A549 (cell line): ENCODE measurements at regions not wholly inside any gene's neighbourhood (a gene's known extent, or its start where the extent isn't known, plus 50 kb on each side); places are given as distances from the start of the nearest gene placed in this dataset.

Experiments used
- ATAC-seq, 2 experiments: fragments of 200-7000 bp in 1 of 2; fragments of >200 bp in 1 of 2; cut with Nextera tagmentation in 1 of 2; cut with Tn5 transposase in 1 of 2; 3 replicates each; pipeline versions ENCODE4 v1.8.0 to v1.9.1; 2018 to 2020; ENCODE audit warnings: mild to moderate bottlenecking in 1 of 2, moderate library complexity in 1 of 2
- CTCF ChIA-PET: fragments of 300-600 bp; sonication (Branson Sonifier 250); formaldehyde crosslinking; extraction: SDS; loops from one replicate; lab custom pipeline; 2021; ENCODE audit warnings: antibody characterized with exemption, inconsistent platforms; lab: Yijun Ruan, JAX
- POLR2A ChIA-PET: fragments of 350-600 bp; formaldehyde crosslinking; extraction: SDS; loops from one replicate; lab custom pipeline; 2021; ENCODE audit warnings: antibody characterized with exemption, inconsistent platforms; lab: Yijun Ruan, JAX
- DNase-seq, 2 experiments: peaks; one replicate each; pipeline versions ENCODE4 v3.0.0 to v3.0.0-alpha.2; 2011 to 2016; ENCODE audit warnings: low read depth in 1 of 2, low spot score in 1 of 2
- FAIRE-seq: peaks from 2 replicates; lab custom pipeline; 2011; peaks lifted over from hg19 to GRCh38; lab: Jason Lieb, UNC
- H3K27ac ChIP-seq, 2 experiments: fragments of >200 bp; sonication (Bioruptor Twin); formaldehyde crosslinking; 3 replicates each; pipeline ENCODE4 v1.5.1; 2016 to 2017
- H3K4me1 ChIP-seq: fragments of >200 bp; sonication (Bioruptor Twin); formaldehyde crosslinking; 3 replicates; pipeline ENCODE4 v1.6.1; 2016
- H3K4me2 ChIP-seq: fragments of >200 bp; sonication (Bioruptor Twin); formaldehyde crosslinking; 3 replicates; pipeline ENCODE4 v1.6.1; 2016
- H3K4me3 ChIP-seq: fragments of >200 bp; sonication (Bioruptor Twin); formaldehyde crosslinking; 3 replicates; pipeline ENCODE4 v1.5.1; 2016
- H3K9me3 ChIP-seq: fragments of >200 bp; sonication (Bioruptor Twin); formaldehyde crosslinking; 3 replicates; pipeline ENCODE4 v1.6.1; 2016
- BHLHE40 ChIP-seq: IDR thresholded peaks from 2 replicates; pipeline ENCODE4 v1.6.1; 2012; ENCODE audit warnings: low read depth, low read length, inconsistent platforms
- CEBPB ChIP-seq, 2 experiments: fragments of >200 bp in 1 of 2; sonication (Bioruptor Twin) in 1 of 2; formaldehyde crosslinking in 1 of 2; IDR thresholded peaks; 2 replicates each; pipeline ENCODE4 v1.6.1; 2012 to 2016
- EP300 ChIP-seq, 2 experiments: fragments of >200 bp; sonication (Bioruptor Twin); formaldehyde crosslinking; IDR thresholded peaks; 2 replicates in 1 of 2; 3 replicates in 1 of 2; pipeline ENCODE4 v1.6.1; 2016 to 2017
- GATA3 ChIP-seq: IDR thresholded peaks from 2 replicates; pipeline ENCODE4 v1.6.1; 2012; ENCODE audit warnings: borderline replicate concordance
- HDAC2 ChIP-seq: fragments of 200-600 bp; sonication (generic); IDR thresholded peaks from 2 replicates; pipeline ENCODE4 v1.6.1; 2016
- HEYL ChIP-seq: fragments of 250-450 bp; sonication (Bioruptor Pico); IDR thresholded peaks from 2 replicates; pipeline ENCODE4 v1.8.0; 2021; ENCODE audit warnings: mild to moderate bottlenecking, moderate library complexity
- HOXA7 ChIP-seq: fragments of 250-450 bp; sonication (Bioruptor Pico); IDR thresholded peaks from 2 replicates; pipeline ENCODE4 v1.5.0; 2020; ENCODE audit warnings: mild to moderate bottlenecking, moderate library complexity
- HOXB13 ChIP-seq: fragments of 250-450 bp; sonication (Bioruptor Pico); IDR thresholded peaks from 2 replicates; pipeline ENCODE4 v1.5.0; 2020; ENCODE audit warnings: low read depth, mild to moderate bottlenecking, moderate library complexity
- HOXB5 ChIP-seq: fragments of 250-450 bp; sonication (Bioruptor Pico); IDR thresholded peaks from 2 replicates; pipeline ENCODE4 v1.5.0; 2020; ENCODE audit warnings: mild to moderate bottlenecking, moderate library complexity
- MAFK ChIP-seq: fragments of 450-650 bp; IDR thresholded peaks from 2 replicates; pipeline ENCODE4 v1.6.1; 2014; ENCODE audit not compliant: partially characterized antibody
- MAZ ChIP-seq: fragments of 150-350 bp; IDR thresholded peaks from 2 replicates; pipeline ENCODE4 v1.6.1; 2014; ENCODE audit warnings: antibody characterized with exemption, low read depth, low read length, borderline replicate concordance
- NFE2L2 ChIP-seq: fragments of 150-350 bp; conservative IDR thresholded peaks from 2 replicates; pipeline ENCODE4 v1.6.1; 2014; ENCODE audit warnings: low read length
- NPAS2 ChIP-seq: fragments of 250-450 bp; sonication (Bioruptor Pico); IDR thresholded peaks from 2 replicates; pipeline ENCODE4 v1.8.0; 2022; ENCODE audit warnings: mild to moderate bottlenecking, moderate library complexity, borderline replicate concordance
- NR3C1 ChIP-seq: fragments of >200 bp; sonication (Bioruptor Twin); formaldehyde crosslinking; IDR thresholded peaks from 3 replicates; pipeline ENCODE4 v1.6.1; 2017
- RAD21 ChIP-seq, 2 experiments: fragments of >200 bp in 1 of 2; sonication (Bioruptor Twin) in 1 of 2; formaldehyde crosslinking in 1 of 2; IDR thresholded peaks in 1 of 2; conservative IDR thresholded peaks in 1 of 2; 2 replicates in 1 of 2; 3 replicates in 1 of 2; pipeline ENCODE4 v1.6.1; 2012 to 2018; ENCODE audit warnings: inconsistent platforms in 1 of 2
- RARB ChIP-seq: fragments of 250-450 bp; sonication (Bioruptor Pico); IDR thresholded peaks from 2 replicates; pipeline ENCODE4 v1.8.0; 2021; ENCODE audit warnings: mild to moderate bottlenecking, moderate library complexity
- RNF2 ChIP-seq: fragments of 200-600 bp; sonication (generic); IDR thresholded peaks from 2 replicates; pipeline ENCODE4 v1.6.1; 2016; ENCODE audit warnings: low read depth, mild to moderate bottlenecking, antibody characterized with exemption, moderate library complexity, borderline replicate concordance
- SREBF2 ChIP-seq: fragments of 450-650 bp; IDR thresholded peaks from 2 replicates; pipeline ENCODE4 v1.6.1; 2014; ENCODE audit warnings: mild to moderate bottlenecking, moderate library complexity
- TP53 ChIP-seq: fragments of 250-450 bp; sonication (Bioruptor Pico); IDR thresholded peaks from 2 replicates; pipeline ENCODE4 v1.5.0; 2021; ENCODE audit warnings: mild to moderate bottlenecking, moderate library complexity
- ZC3H11A ChIP-seq: fragments of 450-650 bp; IDR thresholded peaks from 2 replicates; pipeline ENCODE4 v1.6.1; 2014; ENCODE audit warnings: antibody characterized with exemption, mild to moderate bottlenecking
- ZNF302 ChIP-seq: fragments of 250-450 bp; sonication (Bioruptor Pico); IDR thresholded peaks from 2 replicates; pipeline ENCODE4 v1.9.0; 2021; ENCODE audit warnings: inconsistent platforms, mild to moderate bottlenecking, moderate library complexity
- WGBS: methylation state at CpG from one replicate; pipeline ENCODE4 v1.1.6; 2017; ENCODE audit errors: missing lambda C conversion rate; 5-methylcytosine and 5-hydroxymethylcytosine counted together
- TF ChIP-seq, protein P1 (sequence below): fragments of 450-650 bp; IDR thresholded peaks from 2 replicates; pipeline ENCODE4 v1.6.1; 2014; ENCODE audit warnings: antibody characterized with exemption
- TF ChIP-seq, protein P2 (sequence below): fragments of 250-450 bp; sonication (Bioruptor Pico); IDR thresholded peaks from 2 replicates; pipeline ENCODE4 v1.5.0; 2021; ENCODE audit warnings: mild to moderate bottlenecking, moderate library complexity, borderline replicate concordance
- TF ChIP-seq, protein P3 (sequence below): IDR thresholded peaks from 2 replicates; pipeline ENCODE4 v1.6.1; 2012; ENCODE audit warnings: low read depth, borderline replicate concordance
- TF ChIP-seq, protein P4 (sequence below): IDR thresholded peaks from 2 replicates; pipeline ENCODE4 v1.6.1; 2012
- TF ChIP-seq, protein P5 (sequence below): fragments of >200 bp; sonication (Bioruptor Twin); formaldehyde crosslinking; IDR thresholded peaks from 3 replicates; pipeline ENCODE4 v1.5.1; 2016
- TF ChIP-seq, protein P6 (sequence below): fragments of >200 bp; sonication (Bioruptor Twin); formaldehyde crosslinking; IDR thresholded peaks from 3 replicates; pipeline ENCODE4 v1.6.1; 2016
- TF ChIP-seq, protein P7 (sequence below): IDR thresholded peaks from 2 replicates; pipeline ENCODE4 v1.6.1; 2012

DNA sequence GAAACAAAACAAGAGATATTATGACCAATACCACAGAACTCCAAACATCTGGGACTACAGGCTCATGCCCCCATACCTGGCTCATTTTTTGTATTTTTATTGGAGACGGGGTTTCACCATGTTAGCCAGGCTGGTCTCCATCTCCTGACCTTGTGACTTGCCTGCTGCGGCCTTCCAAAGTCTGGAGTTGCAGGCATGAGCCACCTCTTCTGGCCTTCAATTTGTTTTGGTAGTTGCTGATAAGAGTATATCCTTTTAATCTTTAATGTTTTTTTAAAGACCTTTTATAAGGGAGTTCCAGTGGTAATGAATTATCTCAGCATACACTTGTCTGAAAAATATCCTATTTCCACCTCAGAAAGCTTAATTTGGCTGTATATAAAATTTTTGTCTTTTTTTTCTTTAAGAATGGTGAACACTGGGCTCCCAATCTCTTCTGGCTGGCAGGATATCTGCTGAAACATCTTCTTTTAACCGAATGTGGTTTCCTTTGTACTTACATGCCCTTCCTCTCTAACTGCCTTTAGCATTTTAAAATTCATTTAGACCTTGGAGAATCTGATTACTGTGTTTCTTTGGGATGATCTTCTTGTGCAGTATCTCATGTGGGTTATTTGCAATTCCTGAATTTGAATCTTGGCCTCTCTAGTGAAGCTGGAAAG, 112.1 kb upstream of the KDM5D start:
- no peaks in the 10 kb centered on the region for H3K4me1 ChIP-seq
- H3K9me3 ChIP-seq, result no peaks in the 10 kb centered on the region
- ChIA-PET POLR2A (no interaction called here), CTCF (no interaction called here)
- ATAC-seq (no peak), DNase-seq (no peak), FAIRE-seq (no peak)
- TF ChIP-seq HDAC2 (no peak), MAFK (no peak), RNF2 (no peak), BHLHE40 (no peak), NR3C1 (no peak), NPAS2 (no peak), ZNF302 (no peak), TP53 (CRISPR knock-in tag) (no peak), GATA3 (no peak), MAZ (no peak), ZC3H11A (no peak), SREBF2 (no peak), RAD21 (conservative IDR thresholded peaks at IDR 0.05 in 1 of 2, IDR thresholded peaks at IDR 0.05 in 1 of 2) (no peak)
- TF ChIP-seq, protein P1, sequence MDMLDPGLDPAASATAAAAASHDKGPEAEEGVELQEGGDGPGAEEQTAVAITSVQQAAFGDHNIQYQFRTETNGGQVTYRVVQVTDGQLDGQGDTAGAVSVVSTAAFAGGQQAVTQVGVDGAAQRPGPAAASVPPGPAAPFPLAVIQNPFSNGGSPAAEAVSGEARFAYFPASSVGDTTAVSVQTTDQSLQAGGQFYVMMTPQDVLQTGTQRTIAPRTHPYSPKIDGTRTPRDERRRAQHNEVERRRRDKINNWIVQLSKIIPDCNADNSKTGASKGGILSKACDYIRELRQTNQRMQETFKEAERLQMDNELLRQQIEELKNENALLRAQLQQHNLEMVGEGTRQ, result no peak
- TF ChIP-seq, protein P2, sequence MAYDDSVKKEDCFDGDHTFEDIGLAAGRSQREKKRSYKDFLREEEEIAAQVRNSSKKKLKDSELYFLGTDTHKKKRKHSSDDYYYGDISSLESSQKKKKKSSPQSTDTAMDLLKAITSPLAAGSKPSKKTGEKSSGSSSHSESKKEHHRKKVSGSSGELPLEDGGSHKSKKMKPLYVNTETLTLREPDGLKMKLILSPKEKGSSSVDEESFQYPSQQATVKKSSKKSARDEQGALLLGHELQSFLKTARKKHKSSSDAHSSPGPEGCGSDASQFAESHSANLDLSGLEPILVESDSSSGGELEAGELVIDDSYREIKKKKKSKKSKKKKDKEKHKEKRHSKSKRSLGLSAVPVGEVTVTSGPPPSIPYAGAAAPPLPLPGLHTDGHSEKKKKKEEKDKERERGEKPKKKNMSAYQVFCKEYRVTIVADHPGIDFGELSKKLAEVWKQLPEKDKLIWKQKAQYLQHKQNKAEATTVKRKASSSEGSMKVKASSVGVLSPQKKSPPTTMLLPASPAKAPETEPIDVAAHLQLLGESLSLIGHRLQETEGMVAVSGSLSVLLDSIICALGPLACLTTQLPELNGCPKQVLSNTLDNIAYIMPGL, result no peak
- TF ChIP-seq, protein P3, sequence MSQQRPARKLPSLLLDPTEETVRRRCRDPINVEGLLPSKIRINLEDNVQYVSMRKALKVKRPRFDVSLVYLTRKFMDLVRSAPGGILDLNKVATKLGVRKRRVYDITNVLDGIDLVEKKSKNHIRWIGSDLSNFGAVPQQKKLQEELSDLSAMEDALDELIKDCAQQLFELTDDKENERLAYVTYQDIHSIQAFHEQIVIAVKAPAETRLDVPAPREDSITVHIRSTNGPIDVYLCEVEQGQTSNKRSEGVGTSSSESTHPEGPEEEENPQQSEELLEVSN, result no peak
- TF ChIP-seq, protein P4, sequence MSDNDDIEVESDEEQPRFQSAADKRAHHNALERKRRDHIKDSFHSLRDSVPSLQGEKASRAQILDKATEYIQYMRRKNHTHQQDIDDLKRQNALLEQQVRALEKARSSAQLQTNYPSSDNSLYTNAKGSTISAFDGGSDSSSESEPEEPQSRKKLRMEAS, result no peak
- no peak overlapping the region for H3K4me2 ChIP-seq
- WGBS, result 26% methylated on average over 3 of the region's 3 CpGs
- no peak overlapping the region for H3K4me3 ChIP-seq
- no peak overlapping the region for H3K27ac ChIP-seq

DNA sequence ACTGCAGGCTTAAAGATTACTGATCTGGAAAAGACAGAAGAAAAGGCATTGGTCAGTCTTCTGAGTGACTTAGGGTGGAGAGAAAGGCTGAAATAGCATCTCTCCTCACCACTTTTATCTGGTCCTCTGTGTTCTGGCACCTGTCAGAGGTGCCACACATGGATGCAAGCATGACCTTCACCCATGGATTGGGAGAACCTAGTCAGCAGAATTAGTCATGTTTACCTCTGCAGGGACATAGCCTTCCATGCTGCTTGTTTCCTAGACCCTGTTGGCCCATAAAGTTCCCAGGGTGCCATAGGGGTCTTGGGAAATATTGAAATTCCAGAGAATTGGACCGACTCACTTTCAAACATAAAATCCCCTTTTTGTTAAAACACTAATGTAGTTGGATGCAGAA, 98.4 kb upstream of the KDM5D start:
- Histone ChIP-seq H3K4me2 (no peak overlapping the region), H3K4me1 (no peaks in the 10 kb centered on the region), H3K9me3 (no peaks in the 10 kb centered on the region), H3K4me3 (no peak overlapping the region), H3K27ac (no peak overlapping the region)
- ATAC-seq (no peak), FAIRE-seq (no peak), DNase-seq (peak in 1 of 2 experiments; percentile 0)
- TF ChIP-seq HDAC2 (no peak), HEYL (CRISPR knock-in tag) (no peak), HOXB5 (CRISPR knock-in tag) (no peak), TP53 (CRISPR knock-in tag) (no peak), NFE2L2 (no peak), CEBPB (IDR thresholded peaks at IDR 0.05) (no peak), HOXA7 (CRISPR knock-in tag) (no peak), RARB (CRISPR knock-in tag) (no peak), RNF2 (no peak), GATA3 (no peak), EP300 (IDR thresholded peaks at IDR 0.05) (no peak), SREBF2 (no peak), HOXB13 (CRISPR knock-in tag) (no peak)
- TF ChIP-seq, protein P5, sequence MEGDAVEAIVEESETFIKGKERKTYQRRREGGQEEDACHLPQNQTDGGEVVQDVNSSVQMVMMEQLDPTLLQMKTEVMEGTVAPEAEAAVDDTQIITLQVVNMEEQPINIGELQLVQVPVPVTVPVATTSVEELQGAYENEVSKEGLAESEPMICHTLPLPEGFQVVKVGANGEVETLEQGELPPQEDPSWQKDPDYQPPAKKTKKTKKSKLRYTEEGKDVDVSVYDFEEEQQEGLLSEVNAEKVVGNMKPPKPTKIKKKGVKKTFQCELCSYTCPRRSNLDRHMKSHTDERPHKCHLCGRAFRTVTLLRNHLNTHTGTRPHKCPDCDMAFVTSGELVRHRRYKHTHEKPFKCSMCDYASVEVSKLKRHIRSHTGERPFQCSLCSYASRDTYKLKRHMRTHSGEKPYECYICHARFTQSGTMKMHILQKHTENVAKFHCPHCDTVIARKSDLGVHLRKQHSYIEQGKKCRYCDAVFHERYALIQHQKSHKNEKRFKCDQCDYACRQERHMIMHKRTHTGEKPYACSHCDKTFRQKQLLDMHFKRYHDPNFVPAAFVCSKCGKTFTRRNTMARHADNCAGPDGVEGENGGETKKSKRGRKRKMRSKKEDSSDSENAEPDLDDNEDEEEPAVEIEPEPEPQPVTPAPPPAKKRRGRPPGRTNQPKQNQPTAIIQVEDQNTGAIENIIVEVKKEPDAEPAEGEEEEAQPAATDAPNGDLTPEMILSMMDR, result no peak
- TF ChIP-seq, protein P6, sequence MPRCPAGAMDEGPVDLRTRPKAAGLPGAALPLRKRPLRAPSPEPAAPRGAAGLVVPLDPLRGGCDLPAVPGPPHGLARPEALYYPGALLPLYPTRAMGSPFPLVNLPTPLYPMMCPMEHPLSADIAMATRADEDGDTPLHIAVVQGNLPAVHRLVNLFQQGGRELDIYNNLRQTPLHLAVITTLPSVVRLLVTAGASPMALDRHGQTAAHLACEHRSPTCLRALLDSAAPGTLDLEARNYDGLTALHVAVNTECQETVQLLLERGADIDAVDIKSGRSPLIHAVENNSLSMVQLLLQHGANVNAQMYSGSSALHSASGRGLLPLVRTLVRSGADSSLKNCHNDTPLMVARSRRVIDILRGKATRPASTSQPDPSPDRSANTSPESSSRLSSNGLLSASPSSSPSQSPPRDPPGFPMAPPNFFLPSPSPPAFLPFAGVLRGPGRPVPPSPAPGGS, result no peak
- TF ChIP-seq, protein P3, result no peak
- TF ChIP-seq, protein P1, result no peak
- TF ChIP-seq, protein P7, sequence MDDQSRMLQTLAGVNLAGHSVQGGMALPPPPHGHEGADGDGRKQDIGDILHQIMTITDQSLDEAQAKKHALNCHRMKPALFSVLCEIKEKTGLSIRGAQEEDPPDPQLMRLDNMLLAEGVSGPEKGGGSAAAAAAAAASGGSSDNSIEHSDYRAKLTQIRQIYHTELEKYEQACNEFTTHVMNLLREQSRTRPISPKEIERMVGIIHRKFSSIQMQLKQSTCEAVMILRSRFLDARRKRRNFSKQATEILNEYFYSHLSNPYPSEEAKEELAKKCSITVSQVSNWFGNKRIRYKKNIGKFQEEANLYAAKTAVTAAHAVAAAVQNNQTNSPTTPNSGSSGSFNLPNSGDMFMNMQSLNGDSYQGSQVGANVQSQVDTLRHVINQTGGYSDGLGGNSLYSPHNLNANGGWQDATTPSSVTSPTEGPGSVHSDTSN, result no peak
- ChIA-PET CTCF (no interaction called here), POLR2A (no interaction called here)
- WGBS, result 0% methylated on average over 1 of the region's 1 CpG
